Astrocyte of the spinal cord (primary cell): ENCODE measurements at regions not wholly inside any gene's neighbourhood (a gene's known extent, or its start where the extent isn't known, plus 50 kb on each side); places are given as distances from the start of the nearest gene placed in this dataset.

Experiments used
- DNase-seq: peaks from one replicate; pipeline ENCODE4 v3.0.0; 2011; ENCODE audit warnings: low read depth, low spot score
- H3K4me3 ChIP-seq: 2 replicates; pipeline ENCODE4 v1.5.1; 2011; ENCODE audit warnings: low read depth, mild to moderate bottlenecking, low read length, moderate library complexity
- in situ Hi-C: cut with HindIII; loops from 2 replicates; pipeline ENCODE4 v1.10.0; 2017; ENCODE audit warnings: low sequenced_read_pairs
- TF ChIP-seq, protein P1 (sequence below): IDR thresholded peaks from 2 replicates; pipeline ENCODE4 v1.5.1; 2012; ENCODE audit warnings: low read depth, mild to moderate bottlenecking, low read length, inconsistent platforms

DNA sequence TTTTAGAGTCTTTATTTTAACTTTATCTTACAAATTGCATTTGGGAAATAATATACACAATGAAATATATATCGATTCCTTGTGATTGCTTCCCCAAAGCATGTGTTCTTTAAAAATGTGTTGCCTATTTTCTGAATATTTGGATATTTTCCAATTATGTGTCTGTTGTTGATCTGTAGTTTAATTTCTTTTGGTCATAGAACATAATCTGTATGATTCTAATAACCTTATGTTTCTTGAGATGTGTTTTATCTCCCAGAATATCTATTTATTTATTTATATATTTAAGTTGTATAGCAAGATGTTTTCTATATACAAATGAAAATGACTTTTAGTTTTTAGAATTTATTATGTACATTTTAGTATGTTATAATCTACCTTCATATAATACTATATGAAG is 710.8 kb upstream of the PCDH20 start:
- no peak overlapping the region for H3K4me3 ChIP-seq
- DNase-seq = no peak
- in situ Hi-C loops = no loop called here
- TF ChIP-seq, protein P1, sequence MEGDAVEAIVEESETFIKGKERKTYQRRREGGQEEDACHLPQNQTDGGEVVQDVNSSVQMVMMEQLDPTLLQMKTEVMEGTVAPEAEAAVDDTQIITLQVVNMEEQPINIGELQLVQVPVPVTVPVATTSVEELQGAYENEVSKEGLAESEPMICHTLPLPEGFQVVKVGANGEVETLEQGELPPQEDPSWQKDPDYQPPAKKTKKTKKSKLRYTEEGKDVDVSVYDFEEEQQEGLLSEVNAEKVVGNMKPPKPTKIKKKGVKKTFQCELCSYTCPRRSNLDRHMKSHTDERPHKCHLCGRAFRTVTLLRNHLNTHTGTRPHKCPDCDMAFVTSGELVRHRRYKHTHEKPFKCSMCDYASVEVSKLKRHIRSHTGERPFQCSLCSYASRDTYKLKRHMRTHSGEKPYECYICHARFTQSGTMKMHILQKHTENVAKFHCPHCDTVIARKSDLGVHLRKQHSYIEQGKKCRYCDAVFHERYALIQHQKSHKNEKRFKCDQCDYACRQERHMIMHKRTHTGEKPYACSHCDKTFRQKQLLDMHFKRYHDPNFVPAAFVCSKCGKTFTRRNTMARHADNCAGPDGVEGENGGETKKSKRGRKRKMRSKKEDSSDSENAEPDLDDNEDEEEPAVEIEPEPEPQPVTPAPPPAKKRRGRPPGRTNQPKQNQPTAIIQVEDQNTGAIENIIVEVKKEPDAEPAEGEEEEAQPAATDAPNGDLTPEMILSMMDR = no peak

DNA sequence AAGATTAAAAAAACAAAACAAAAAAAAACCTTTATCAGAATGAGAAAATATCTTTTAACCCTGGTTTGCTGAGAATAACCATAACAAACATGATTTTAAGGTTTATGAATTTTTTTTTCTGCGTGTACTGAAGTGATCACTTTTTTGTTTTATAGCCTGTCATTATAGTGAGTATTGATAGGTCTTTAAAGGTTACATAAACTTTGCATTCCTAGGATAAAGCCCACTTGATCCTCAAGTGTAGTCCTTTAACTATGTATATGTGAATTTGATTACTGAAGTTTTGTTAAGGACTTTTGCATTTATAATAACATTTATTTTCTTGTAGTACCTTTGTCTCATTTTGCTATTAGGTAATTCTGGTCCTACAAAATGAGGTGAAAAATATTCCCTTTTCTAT is 709.8 kb upstream of the PCDH20 start:
- H3K4me3 ChIP-seq = no peak overlapping the region
- no peak for DNase-seq
- TF ChIP-seq, protein P1 = no peak
- in situ Hi-C loops = no loop called here

- TF ChIP-seq, protein P1 = no peak
- no peak overlapping the region for H3K4me3 ChIP-seq
- in situ Hi-C loops = no loop called here
- DNase-seq = no peak
Measured at GRCh38 chr13:62123409-62123808, 707.8 kb upstream of the PCDH20 start.

GRCh38 chr13:62122434-62122833 is 706.8 kb upstream of the PCDH20 start:
- in situ Hi-C loops = no loop called here
- TF ChIP-seq, protein P1 = no peak
- no peak overlapping the region for H3K4me3 ChIP-seq
- no peak for DNase-seq

GRCh38 chr13:62119739-62120700 is 704.4 kb upstream of the PCDH20 start:
- DNase-seq = peak; percentile 36
- TF ChIP-seq, protein P1 = peak; percentile 14
- H3K4me3 ChIP-seq = no peak overlapping the region
- in situ Hi-C loops = no loop called here

- H3K4me3 ChIP-seq = no peak overlapping the region
- DNase-seq = no peak
- TF ChIP-seq, protein P1 = no peak
- in situ Hi-C loops = no loop called here
Measured at GRCh38 chr13:62115831-62116230, 700.2 kb upstream of the PCDH20 start.
